GM18517 (cell line): ENCODE measurements at regions not wholly inside any gene's neighbourhood (a gene's known extent, or its start where the extent isn't known, plus 50 kb on each side); places are given as distances from the start of the nearest gene placed in this dataset.
"Not testable (repeated sequence)": the region's sequence is repeated elsewhere in the genome, so short reads cannot be mapped to it uniquely, and the experiment has no call there.

ENCODE experiments used
- ATAC-seq: cut with Tn5 transposase; IDR thresholded peaks from one replicate; pipeline ENCODE4 v1.9.1; 2021; ENCODE audit warnings: mild to moderate bottlenecking, moderate library complexity; ENCODE audit not compliant: unreplicated experiment

- ATAC-seq: no peak
These were observed 286.4 kb downstream of the PRDM5 start for GRCh38 chr4:120636120-120636630.

- ATAC-seq: no peak
These were observed 288.7 kb downstream of the PRDM5 start for GRCh38 chr4:120633810-120634209.

GRCh38 chr4:120630427-120630826, 292.1 kb downstream of the PRDM5 start:
- ATAC-seq: no peak

- no peak for ATAC-seq
These were observed 292.9 kb downstream of the PRDM5 start for GRCh38 chr4:120629546-120630108.

- ATAC-seq: no peak
These were observed 299.9 kb downstream of the PRDM5 start for GRCh38 chr4:120622601-120623000.

- ATAC-seq: no peak
These were observed 305.4 kb downstream of the PRDM5 start for GRCh38 chr4:120617171-120617570.

GRCh38 chr4:120616041-120616440, 306.5 kb downstream of the PRDM5 start:
- ATAC-seq: no peak

- no peak for ATAC-seq
These were observed 308.7 kb downstream of the PRDM5 start for GRCh38 chr4:120613778-120614177.

GRCh38 chr4:120611092-120611491, 311.4 kb downstream of the PRDM5 start:
- no peak for ATAC-seq

GRCh38 chr4:120591038-120591437, 331.5 kb downstream of the PRDM5 start:
- ATAC-seq: no peak

GRCh38 chr4:120589787-120590186, 332.7 kb downstream of the PRDM5 start:
- ATAC-seq: no peak

GRCh38 chr4:120568731-120569130, 353.8 kb downstream of the PRDM5 start:
- no peak for ATAC-seq

- no peak for ATAC-seq
These were observed 360.9 kb downstream of the PRDM5 start for GRCh38 chr4:120561648-120562047.

- no peak for ATAC-seq
These were observed 365.2 kb downstream of the PRDM5 start for GRCh38 chr4:120557372-120557771.

- no peak for ATAC-seq
These were observed 367.5 kb downstream of the PRDM5 start for GRCh38 chr4:120555058-120555457.

GRCh38 chr4:120554086-120554485, 368.4 kb downstream of the PRDM5 start:
- ATAC-seq: no peak

GRCh38 chr4:120550624-120551220, 371.8 kb downstream of the PRDM5 start:
- not testable (repeated sequence) for ATAC-seq

- ATAC-seq: no peak
These were observed 373.4 kb downstream of the PRDM5 start for GRCh38 chr4:120549011-120549570.

- no peak for ATAC-seq
These were observed 377.1 kb downstream of the PRDM5 start for GRCh38 chr4:120545391-120545790.

GRCh38 chr4:120544838-120545237, 377.7 kb downstream of the PRDM5 start:
- ATAC-seq: no peak

- ATAC-seq: no peak
These were observed 381.9 kb downstream of the PRDM5 start for GRCh38 chr4:120540625-120541024.

- no peak for ATAC-seq
These were observed 385.6 kb downstream of the PRDM5 start for GRCh38 chr4:120536884-120537283.
